ENCODE measurements at regions not wholly inside any gene's neighbourhood (a gene's known extent, or its start where the extent isn't known, plus 50 kb on each side); places are given as distances from the start of the nearest gene placed in this dataset.

DNA sequence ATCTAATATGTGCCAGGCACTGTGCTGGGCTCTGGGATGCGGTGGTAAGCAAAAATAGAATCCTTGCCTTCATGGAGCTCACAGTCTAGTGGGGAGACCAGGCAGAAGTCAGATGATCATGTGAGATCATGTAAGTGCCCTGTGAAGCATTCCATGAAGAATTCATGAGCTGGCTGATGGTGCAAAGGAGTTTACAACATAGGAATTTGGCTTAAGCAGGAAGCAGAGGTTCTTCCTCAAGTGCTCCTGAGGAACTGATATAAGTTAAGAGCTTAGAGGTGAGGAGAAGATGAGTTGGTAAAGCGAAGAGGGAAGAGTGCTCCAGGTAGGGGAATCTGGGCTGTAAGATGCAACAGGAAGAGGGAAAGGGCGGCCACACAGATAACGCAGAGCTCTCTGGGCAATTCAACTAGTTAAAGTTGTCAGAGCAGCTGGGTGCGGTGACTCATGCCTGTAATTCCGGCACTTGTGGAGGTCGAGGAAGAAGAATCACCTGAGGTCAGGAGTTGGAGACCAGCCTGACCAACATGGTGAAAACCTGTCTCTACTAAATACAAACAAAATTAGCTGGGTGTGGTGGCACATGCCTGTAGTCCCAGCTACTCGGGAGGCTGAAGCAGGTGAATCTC is 78.5 kb upstream of the SPATA31D4 start:
- no peak for DNase-seq (ENCODE audit: low spot score)
- Histone ChIP-seq H3K4me1 (ENCODE audit: insufficient read depth, low read length, poor library complexity, severe bottlenecking) (no peaks in the 10 kb centered on the region), H3K4me3 (ENCODE audit: low read depth, low read length, poor library complexity, severe bottlenecking) (no peak overlapping the region), H3K27ac (ENCODE audit: low read depth, low read length, poor library complexity, severe bottlenecking) (no peak overlapping the region), H3K36me3 (ENCODE audit: insufficient read depth, low read length, poor library complexity, severe bottlenecking) (no peaks in the 10 kb centered on the region), H3K27me3 (replicated peaks; ENCODE audit: insufficient read depth, low read depth, low read length, poor library complexity) (no peaks in the 10 kb centered on the region), H3K9me3 (ENCODE audit: low read depth, low read length, poor library complexity, severe bottlenecking) (no peaks in the 10 kb centered on the region)
- ChIA-PET POLR2A (ENCODE audit: low non-redundant PET) (no interaction called here), CTCF (no interaction called here)
- BruUV-seq (replicated peaks), result no TSS peak
- intact Hi-C loops (cut with micrococcal nuclease; ENCODE audit: unreplicated experiment), result loop anchor here (10.0 kb wide), 1 partner anchor 325 kb away; no protein-coding TSS in a partner anchor
- TF ChIP-seq, protein P1, sequence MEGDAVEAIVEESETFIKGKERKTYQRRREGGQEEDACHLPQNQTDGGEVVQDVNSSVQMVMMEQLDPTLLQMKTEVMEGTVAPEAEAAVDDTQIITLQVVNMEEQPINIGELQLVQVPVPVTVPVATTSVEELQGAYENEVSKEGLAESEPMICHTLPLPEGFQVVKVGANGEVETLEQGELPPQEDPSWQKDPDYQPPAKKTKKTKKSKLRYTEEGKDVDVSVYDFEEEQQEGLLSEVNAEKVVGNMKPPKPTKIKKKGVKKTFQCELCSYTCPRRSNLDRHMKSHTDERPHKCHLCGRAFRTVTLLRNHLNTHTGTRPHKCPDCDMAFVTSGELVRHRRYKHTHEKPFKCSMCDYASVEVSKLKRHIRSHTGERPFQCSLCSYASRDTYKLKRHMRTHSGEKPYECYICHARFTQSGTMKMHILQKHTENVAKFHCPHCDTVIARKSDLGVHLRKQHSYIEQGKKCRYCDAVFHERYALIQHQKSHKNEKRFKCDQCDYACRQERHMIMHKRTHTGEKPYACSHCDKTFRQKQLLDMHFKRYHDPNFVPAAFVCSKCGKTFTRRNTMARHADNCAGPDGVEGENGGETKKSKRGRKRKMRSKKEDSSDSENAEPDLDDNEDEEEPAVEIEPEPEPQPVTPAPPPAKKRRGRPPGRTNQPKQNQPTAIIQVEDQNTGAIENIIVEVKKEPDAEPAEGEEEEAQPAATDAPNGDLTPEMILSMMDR (conservative IDR thresholded peaks at IDR 0.05; ENCODE audit: low read depth, low read length), result no peak
- TF ChIP-seq EZH2 (IDR thresholded peaks at IDR 0.05; ENCODE audit: borderline replicate concordance, low read depth, low read length, poor library complexity, severe bottlenecking), result no peak

DNA sequence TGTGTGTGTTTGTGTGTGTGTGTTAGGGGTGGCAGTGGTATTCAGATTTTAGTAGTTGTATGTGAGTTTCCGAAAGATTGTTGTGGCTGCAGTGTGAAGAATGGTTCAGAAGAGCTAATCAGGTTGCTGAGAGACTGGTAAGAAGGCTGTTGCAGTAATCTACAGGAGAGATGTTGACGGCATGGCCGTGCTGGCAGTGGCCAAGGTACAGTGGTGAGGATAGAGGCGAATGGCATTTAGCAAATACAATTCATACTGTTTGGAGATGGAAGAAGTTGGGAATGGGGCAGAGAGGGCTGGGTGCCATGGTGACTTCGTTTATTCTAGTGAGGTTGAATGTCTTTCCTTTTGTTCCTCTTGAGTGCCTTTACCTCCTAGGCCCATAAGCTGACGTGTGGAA is 77.5 kb upstream of the SPATA31D4 start:
- ChIA-PET POLR2A (ENCODE audit: low non-redundant PET) (no interaction called here), CTCF (no interaction called here)
- Histone ChIP-seq H3K27me3 (replicated peaks; ENCODE audit: insufficient read depth, low read depth, low read length, poor library complexity) (no peaks in the 10 kb centered on the region), H3K4me1 (ENCODE audit: insufficient read depth, low read length, poor library complexity, severe bottlenecking) (no peaks in the 10 kb centered on the region), H3K4me3 (ENCODE audit: low read depth, low read length, poor library complexity, severe bottlenecking) (no peak overlapping the region), H3K27ac (ENCODE audit: low read depth, low read length, poor library complexity, severe bottlenecking) (no peak overlapping the region), H3K36me3 (ENCODE audit: insufficient read depth, low read length, poor library complexity, severe bottlenecking) (no peaks in the 10 kb centered on the region), H3K9me3 (ENCODE audit: low read depth, low read length, poor library complexity, severe bottlenecking) (no peaks in the 10 kb centered on the region)
- DNase-seq (ENCODE audit: low spot score), result no peak
- no TSS peak for BruUV-seq (replicated peaks)
- intact Hi-C loops (cut with micrococcal nuclease; ENCODE audit: unreplicated experiment), result no loop called here
- TF ChIP-seq, protein P1 (conservative IDR thresholded peaks at IDR 0.05; ENCODE audit: low read depth, low read length), result no peak
- no peak for TF ChIP-seq EZH2 (IDR thresholded peaks at IDR 0.05; ENCODE audit: borderline replicate concordance, low read depth, low read length, poor library complexity, severe bottlenecking)

DNA sequence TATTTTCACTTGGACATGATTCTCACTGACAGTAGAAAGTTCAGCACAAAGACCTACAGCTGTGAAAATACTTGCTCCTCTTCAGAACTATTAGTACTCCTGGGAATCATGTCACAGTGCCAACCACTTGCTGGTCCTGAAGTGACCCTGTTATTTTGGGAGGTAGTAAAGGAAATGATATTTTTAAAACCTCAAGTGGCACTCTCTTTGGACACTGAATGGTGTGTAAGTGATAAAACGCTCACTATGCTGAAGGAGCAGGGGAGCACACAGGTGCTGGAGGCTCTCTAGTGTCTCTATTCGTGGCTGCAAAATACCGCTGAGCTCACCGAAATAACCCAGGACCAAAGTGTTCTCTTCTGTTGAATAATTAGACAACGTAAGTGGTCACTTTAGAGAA is 76.9 kb upstream of the SPATA31D4 start:
- no peaks in the 10 kb centered on the region for H3K4me1 ChIP-seq (ENCODE audit: insufficient read depth, low read length, poor library complexity, severe bottlenecking)
- no peak for DNase-seq (ENCODE audit: low spot score)
- no peak for TF ChIP-seq EZH2 (IDR thresholded peaks at IDR 0.05; ENCODE audit: borderline replicate concordance, low read depth, low read length, poor library complexity, severe bottlenecking)
- TF ChIP-seq, protein P1 (conservative IDR thresholded peaks at IDR 0.05; ENCODE audit: low read depth, low read length), result no peak
- no peaks in the 10 kb centered on the region for H3K36me3 ChIP-seq (ENCODE audit: insufficient read depth, low read length, poor library complexity, severe bottlenecking)
- no peak overlapping the region for H3K4me3 ChIP-seq (ENCODE audit: low read depth, low read length, poor library complexity, severe bottlenecking)
- ChIA-PET POLR2A (ENCODE audit: low non-redundant PET) (no interaction called here), CTCF (no interaction called here)
- intact Hi-C loops (cut with micrococcal nuclease; ENCODE audit: unreplicated experiment), result no loop called here
- H3K27me3 ChIP-seq (replicated peaks; ENCODE audit: insufficient read depth, low read depth, low read length, poor library complexity), result no peaks in the 10 kb centered on the region
- no peaks in the 10 kb centered on the region for H3K9me3 ChIP-seq (ENCODE audit: low read depth, low read length, poor library complexity, severe bottlenecking)
- no TSS peak for BruUV-seq (replicated peaks)
- no peak overlapping the region for H3K27ac ChIP-seq (ENCODE audit: low read depth, low read length, poor library complexity, severe bottlenecking)
